Urinary bladder (tissue), 3 donors: ENCODE measurements at regions not wholly inside any gene's neighbourhood (a gene's known extent, or its start where the extent isn't known, plus 50 kb on each side); places are given as distances from the start of the nearest gene placed in this dataset.

Experiments
- DNase-seq: peaks from one replicate; pipeline ENCODE4 v3.0.0-alpha.2; 2015; ENCODE audit errors: extremely low spot score
- H3K27ac ChIP-seq: one replicate; pipeline ENCODE4 v1.5.1; 2013; ENCODE audit warnings: low read depth, mild to moderate bottlenecking, moderate library complexity
- H3K36me3 ChIP-seq: one replicate; pipeline ENCODE4 v1.6.1; 2013; ENCODE audit warnings: mild to moderate bottlenecking, moderate library complexity; ENCODE audit not compliant: insufficient read depth
- H3K4me1 ChIP-seq: one replicate; pipeline ENCODE4 v1.6.1; 2013; ENCODE audit warnings: mild to moderate bottlenecking, moderate library complexity; ENCODE audit not compliant: insufficient read depth
- H3K4me3 ChIP-seq: one replicate; pipeline ENCODE4 v1.5.1; 2013; ENCODE audit warnings: low read depth, low read length
- WGBS: extraction: QIAGEN DNeasy Blood & Tissue Kit; methylation state at CpG from one replicate; pipeline ENCODE4 v1.1.7; 2013; 5-methylcytosine and 5-hydroxymethylcytosine counted together
- donor health status: healthy with polysubstance abuse.
- donor health status: healthy.

- no peak overlapping the region for H3K4me3 ChIP-seq
- WGBS: 86% methylated on average over 6 of the region's 6 CpGs
- H3K36me3 ChIP-seq: no peaks in the 10 kb centered on the region
- DNase-seq: no peak
- H3K4me1 ChIP-seq: no peaks in the 10 kb centered on the region
- no peak overlapping the region for H3K27ac ChIP-seq
Observed at GRCh38 chr2:192593561-192593960, 398.8 kb upstream of the TMEFF2 start.

GRCh38 chr2:192591617-192592016 lies 396.9 kb upstream of the TMEFF2 start:
- Histone ChIP-seq H3K27ac (no peak overlapping the region), H3K4me3 (no peak overlapping the region), H3K4me1 (no peaks in the 10 kb centered on the region), H3K36me3 (no peaks in the 10 kb centered on the region)
- WGBS: 71% methylated on average over 4 of the region's 4 CpGs
- no peak for DNase-seq

- no peak overlapping the region for H3K4me3 ChIP-seq
- DNase-seq: no peak
- 59% methylated on average over 3 of the region's 3 CpGs for WGBS
- H3K27ac ChIP-seq: no peak overlapping the region
- no peaks in the 10 kb centered on the region for H3K36me3 ChIP-seq
- H3K4me1 ChIP-seq: no peaks in the 10 kb centered on the region
Observed at GRCh38 chr2:192585418-192585817, 390.7 kb upstream of the TMEFF2 start.

GRCh38 chr2:192584976-192585375 lies 390.2 kb upstream of the TMEFF2 start:
- no peak overlapping the region for H3K27ac ChIP-seq
- H3K4me3 ChIP-seq: no peak overlapping the region
- DNase-seq: no peak
- WGBS: 58% methylated on average over 1 of the region's 1 CpG
- H3K4me1 ChIP-seq: no peaks in the 10 kb centered on the region
- no peaks in the 10 kb centered on the region for H3K36me3 ChIP-seq

GRCh38 chr2:192579965-192580700 lies 385.4 kb upstream of the TMEFF2 start:
- Histone ChIP-seq H3K4me3 (no peak overlapping the region), H3K4me1 (no peaks in the 10 kb centered on the region), H3K36me3 (no peaks in the 10 kb centered on the region), H3K27ac (no peak overlapping the region)
- 77% methylated on average over 2 of the region's 2 CpGs for WGBS
- DNase-seq: no peak

GRCh38 chr2:192578780-192579179 lies 384.0 kb upstream of the TMEFF2 start:
- Histone ChIP-seq H3K27ac (no peak overlapping the region), H3K4me3 (no peak overlapping the region), H3K36me3 (no peaks in the 10 kb centered on the region), H3K4me1 (no peaks in the 10 kb centered on the region)
- WGBS: 79% methylated on average over 2 of the region's 2 CpGs
- no peak for DNase-seq

GRCh38 chr2:192577706-192578105 lies 383.0 kb upstream of the TMEFF2 start:
- Histone ChIP-seq H3K36me3 (no peaks in the 10 kb centered on the region), H3K27ac (no peak overlapping the region), H3K4me1 (no peaks in the 10 kb centered on the region), H3K4me3 (no peak overlapping the region)
- no peak for DNase-seq

GRCh38 chr2:192574552-192574951 lies 379.8 kb upstream of the TMEFF2 start:
- DNase-seq: no peak
- WGBS: 89% methylated on average over 2 of the region's 2 CpGs
- H3K36me3 ChIP-seq: no peaks in the 10 kb centered on the region
- no peaks in the 10 kb centered on the region for H3K4me1 ChIP-seq
- H3K4me3 ChIP-seq: no peak overlapping the region
- no peak overlapping the region for H3K27ac ChIP-seq

GRCh38 chr2:192571636-192572035 lies 376.9 kb upstream of the TMEFF2 start:
- no peaks in the 10 kb centered on the region for H3K4me1 ChIP-seq
- DNase-seq: no peak

GRCh38 chr2:192570788-192571187 lies 376.1 kb upstream of the TMEFF2 start:
- no peak overlapping the region for H3K27ac ChIP-seq
- WGBS: 85% methylated on average over 1 of the region's 1 CpG
- no peak overlapping the region for H3K4me3 ChIP-seq
- DNase-seq: no peak
- no peaks in the 10 kb centered on the region for H3K36me3 ChIP-seq
- no peaks in the 10 kb centered on the region for H3K4me1 ChIP-seq

More at GRCh38 chr2:192571636-192572035, 376.9 kb upstream of the TMEFF2 start:
- Histone ChIP-seq H3K36me3 (no peaks in the 10 kb centered on the region), H3K27ac (no peak overlapping the region), H3K4me3 (no peak overlapping the region)
- 72% methylated on average over 2 of the region's 2 CpGs for WGBS

- no peak overlapping the region for H3K4me3 ChIP-seq
- DNase-seq: no peak
- H3K27ac ChIP-seq: no peak overlapping the region
- no peaks in the 10 kb centered on the region for H3K4me1 ChIP-seq
- H3K36me3 ChIP-seq: no peaks in the 10 kb centered on the region
Observed at GRCh38 chr2:192566863-192567262, 372.1 kb upstream of the TMEFF2 start.

- 53% methylated on average over 1 of the region's 1 CpG for WGBS
- DNase-seq: no peak
- Histone ChIP-seq H3K36me3 (no peaks in the 10 kb centered on the region), H3K4me3 (no peak overlapping the region), H3K27ac (no peak overlapping the region), H3K4me1 (no peaks in the 10 kb centered on the region)
Observed at GRCh38 chr2:192560326-192560725, 365.6 kb upstream of the TMEFF2 start.

- Histone ChIP-seq H3K36me3 (no peaks in the 10 kb centered on the region), H3K4me1 (no peaks in the 10 kb centered on the region), H3K4me3 (no peak overlapping the region), H3K27ac (no peak overlapping the region)
- 0% methylated on average over 1 of the region's 1 CpG for WGBS
- DNase-seq: no peak
Observed at GRCh38 chr2:192559587-192559986, 364.9 kb upstream of the TMEFF2 start.

- no peaks in the 10 kb centered on the region for H3K36me3 ChIP-seq
- WGBS: 67% methylated on average over 1 of the region's 1 CpG
- no peaks in the 10 kb centered on the region for H3K4me1 ChIP-seq
- no peak overlapping the region for H3K27ac ChIP-seq
- H3K4me3 ChIP-seq: no peak overlapping the region
- DNase-seq: no peak
Observed at GRCh38 chr2:192558637-192559036, 363.9 kb upstream of the TMEFF2 start.

GRCh38 chr2:192555740-192556139 lies 361.0 kb upstream of the TMEFF2 start:
- no peak for DNase-seq
- H3K36me3 ChIP-seq: no peaks in the 10 kb centered on the region
- WGBS: 79% methylated on average over 3 of the region's 3 CpGs
- H3K27ac ChIP-seq: no peak overlapping the region
- no peak overlapping the region for H3K4me3 ChIP-seq
- H3K4me1 ChIP-seq: no peaks in the 10 kb centered on the region
